Hepatocyte (in vitro differentiated cells): ENCODE measurements at regions not wholly inside any gene's neighbourhood (a gene's known extent, or its start where the extent isn't known, plus 50 kb on each side); places are given as distances from the start of the nearest gene placed in this dataset.

Experiments
- DNase-seq: peaks from one replicate; pipeline ENCODE4 v3.0.0-alpha.2; 2016; ENCODE audit warnings: low spot score
- H2AFZ ChIP-seq: fragments of 200-600 bp; sonication (generic); 2 replicates; pipeline ENCODE4 v1.6.0; 2016; ENCODE audit warnings: antibody characterized with exemption, mild to moderate bottlenecking
- H3K27ac ChIP-seq: fragments of 200-600 bp; sonication (generic); 2 replicates; pipeline ENCODE4 v1.5.1; 2016; ENCODE audit warnings: mild to moderate bottlenecking
- H3K27me3 ChIP-seq: fragments of 200-600 bp; sonication (generic); 2 replicates; pipeline ENCODE4 v1.6.1; 2016
- H3K36me3 ChIP-seq: fragments of 200-600 bp; sonication (generic); replicated peaks from 2 replicates; pipeline ENCODE4 v1.5.1; 2016; ENCODE audit warnings: low read depth; ENCODE audit not compliant: insufficient read depth
- H3K4me1 ChIP-seq: fragments of 200-600 bp; sonication (generic); 2 replicates; pipeline ENCODE4 v1.5.1; 2016; ENCODE audit warnings: mild to moderate bottlenecking, moderate library complexity; ENCODE audit not compliant: insufficient read depth
- H3K4me2 ChIP-seq: fragments of 200-600 bp; sonication (generic); 2 replicates; pipeline ENCODE4 v1.6.0; 2016
- H3K4me3 ChIP-seq: fragments of 200-600 bp; sonication (generic); 2 replicates; pipeline ENCODE4 v1.5.1; 2016; ENCODE audit warnings: mild to moderate bottlenecking
- H3K79me2 ChIP-seq: fragments of 200-600 bp; sonication (generic); 2 replicates; pipeline ENCODE4 v1.6.0; 2017; ENCODE audit warnings: mild to moderate bottlenecking
- H3K9me2 ChIP-seq: fragments of 200-600 bp; sonication (generic); replicated peaks from 2 replicates; pipeline ENCODE4 v1.6.0; 2017; ENCODE audit warnings: mild to moderate bottlenecking; ENCODE audit not compliant: insufficient read depth
- H3K9me3 ChIP-seq: fragments of 200-600 bp; sonication (generic); 2 replicates; pipeline ENCODE4 v1.5.1; 2016; ENCODE audit warnings: low read depth, mild to moderate bottlenecking
- H4K20me1 ChIP-seq: fragments of 200-600 bp; sonication (generic); 2 replicates; pipeline ENCODE4 v1.6.0; 2016; ENCODE audit warnings: mild to moderate bottlenecking; ENCODE audit not compliant: insufficient read depth, poor library complexity, severe bottlenecking
- CTCF ChIP-seq: fragments of 200-600 bp; sonication (generic); IDR thresholded peaks from 2 replicates; pipeline ENCODE4 v1.5.1; 2016; ENCODE audit warnings: antibody characterized with exemption, mild to moderate bottlenecking; ENCODE audit not compliant: poor library complexity
- EZH2 ChIP-seq: fragments of 200-600 bp; sonication (generic); IDR thresholded peaks from 2 replicates; pipeline ENCODE4 v1.6.1; 2016; ENCODE audit warnings: antibody characterized with exemption, mild to moderate bottlenecking, borderline replicate concordance
- EZH2phosphoT487 ChIP-seq: fragments of 200-600 bp; sonication (generic); IDR thresholded peaks from one replicate; pipeline ENCODE4 v1.6.1; 2018; ENCODE audit warnings: antibody characterized with exemption, mild to moderate bottlenecking, low read depth, moderate library complexity; ENCODE audit not compliant: unreplicated experiment, severe bottlenecking
- WGBS: methylation state at CpG from one replicate; pipeline ENCODE4 v1.1.6; 2016; ENCODE audit warnings: low lambda C conversion rate; ENCODE audit errors: missing lambda C conversion rate; 5-methylcytosine and 5-hydroxymethylcytosine counted together

- DNase-seq = no peak
- H3K27me3 ChIP-seq = no peaks in the 10 kb centered on the region
- H2AFZ ChIP-seq = no peak overlapping the region
- H3K9me3 ChIP-seq = no peaks in the 10 kb centered on the region
- no peaks in the 10 kb centered on the region for H3K4me1 ChIP-seq
- H3K79me2 ChIP-seq = no peaks in the 10 kb centered on the region
- no peaks in the 10 kb centered on the region for H3K36me3 ChIP-seq
- no peaks in the 10 kb centered on the region for H4K20me1 ChIP-seq
- no peak overlapping the region for H3K4me2 ChIP-seq
- no peak overlapping the region for H3K4me3 ChIP-seq
- TF ChIP-seq CTCF = no peak
- no peak for TF ChIP-seq EZH2
- TF ChIP-seq EZH2phosphoT487 = no peak
- H3K9me2 ChIP-seq = no peaks in the 10 kb centered on the region
- H3K27ac ChIP-seq = no peak overlapping the region
- 75% methylated on average over 3 of the region's 3 CpGs for WGBS
These were observed 86.8 kb upstream of the NEDD4L start for GRCh38 chr18:57957210-57957609.

GRCh38 chr18:57956491-57956890 lies 87.5 kb upstream of the NEDD4L start:
- Histone ChIP-seq H3K9me2 (no peaks in the 10 kb centered on the region), H3K9me3 (no peaks in the 10 kb centered on the region), H3K4me3 (no peak overlapping the region), H3K4me1 (no peaks in the 10 kb centered on the region), H4K20me1 (no peaks in the 10 kb centered on the region), H2AFZ (no peak overlapping the region), H3K27me3 (no peaks in the 10 kb centered on the region), H3K4me2 (no peak overlapping the region), H3K27ac (no peak overlapping the region), H3K36me3 (no peaks in the 10 kb centered on the region), H3K79me2 (no peaks in the 10 kb centered on the region)
- 65% methylated on average over 3 of the region's 3 CpGs for WGBS
- no peak for DNase-seq
- TF ChIP-seq EZH2 = no peak
- no peak for TF ChIP-seq EZH2phosphoT487
- no peak for TF ChIP-seq CTCF

DNA sequence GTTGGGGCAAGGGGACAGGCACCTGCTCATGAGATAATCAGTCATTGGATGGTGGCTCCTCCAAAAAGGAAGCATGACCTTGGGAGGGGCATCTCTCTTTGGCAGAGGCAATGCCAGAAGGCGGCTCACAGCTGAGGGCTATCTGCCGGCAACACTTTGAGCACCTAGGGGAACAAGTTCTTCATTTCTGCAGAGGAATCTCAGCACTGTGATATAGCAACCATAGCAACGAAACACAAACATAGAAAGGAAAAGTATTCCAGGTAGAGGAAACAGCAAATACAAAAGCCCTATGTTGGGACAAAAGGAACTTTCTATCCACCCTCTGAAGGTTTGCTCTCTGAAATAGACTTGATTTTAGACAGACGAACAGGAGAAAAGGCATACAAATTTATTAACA lies 89.1 kb upstream of the NEDD4L start:
- Histone ChIP-seq H3K4me1 (no peaks in the 10 kb centered on the region), H3K4me2 (no peak overlapping the region), H3K9me3 (no peaks in the 10 kb centered on the region), H3K36me3 (no peaks in the 10 kb centered on the region), H3K27me3 (no peaks in the 10 kb centered on the region), H3K4me3 (no peak overlapping the region), H3K27ac (no peak overlapping the region), H4K20me1 (no peaks in the 10 kb centered on the region), H3K79me2 (no peaks in the 10 kb centered on the region), H2AFZ (no peak overlapping the region), H3K9me2 (no peaks in the 10 kb centered on the region)
- TF ChIP-seq EZH2phosphoT487 (no peak), EZH2 (no peak), CTCF (no peak)
- whole genome bisulfite sequencing = 69% methylated on average over 4 of the region's 4 CpGs
- peak; percentile 21 for DNase-seq

GRCh38 chr18:57953883-57954282 lies 90.1 kb upstream of the NEDD4L start:
- Histone ChIP-seq H3K79me2 (no peaks in the 10 kb centered on the region), H3K9me2 (no peaks in the 10 kb centered on the region), H3K4me3 (no peak overlapping the region), H3K9me3 (no peaks in the 10 kb centered on the region), H3K36me3 (no peaks in the 10 kb centered on the region), H3K4me2 (no peak overlapping the region), H3K27ac (no peak overlapping the region), H2AFZ (no peak overlapping the region), H3K27me3 (no peaks in the 10 kb centered on the region), H4K20me1 (no peaks in the 10 kb centered on the region), H3K4me1 (no peaks in the 10 kb centered on the region)
- no peak for TF ChIP-seq EZH2
- 71% methylated on average over 5 of the region's 5 CpGs for WGBS
- DNase-seq = no peak
